Endothelial cell of umbilical vein (primary cell): ENCODE measurements at regions not wholly inside any gene's neighbourhood (a gene's known extent, or its start where the extent isn't known, plus 50 kb on each side); places are given as distances from the start of the nearest gene placed in this dataset.
"Not testable (repeated sequence)": the region's sequence is repeated elsewhere in the genome, so short reads cannot be mapped to it uniquely, and the experiment has no call there.

Experiments used
- BruUV-seq: library from RNA; stranded (reverse); fragments of 400-500 nt; replicated peaks from 2 replicates; lab custom pipeline; 2021; lab: Mats Ljungman, UMichigan
- CTCF ChIA-PET: fragments of 300-600, 350-600 bp; sonication (Branson Sonifier 250); formaldehyde crosslinking; loops from one replicate; lab custom pipeline; 2021; ENCODE audit warnings: antibody characterized with exemption, inconsistent platforms; lab: Charles Lee
- POLR2A ChIA-PET: fragments of 300-600, 350-600 bp; sonication (Branson Sonifier 250); formaldehyde crosslinking; loops from one replicate; lab custom pipeline; 2021; ENCODE audit warnings: antibody characterized with exemption, inconsistent platforms; lab: Charles Lee
- DNase-seq: peaks from one replicate; pipeline ENCODE4 v3.0.0-alpha.2; 2011; ENCODE audit warnings: low read depth, low spot score
- FAIRE-seq: peaks from 2 replicates; lab custom pipeline; 2011; peaks lifted over from hg19 to GRCh38; lab: Jason Lieb, UNC
- H2AFZ ChIP-seq: 2 replicates; pipeline ENCODE4 v1.6.0; 2012; ENCODE audit warnings: low read depth, low read length, control low read depth, inconsistent platforms
- H3K27ac ChIP-seq: 2 replicates; pipeline ENCODE4 v1.5.1; 2011; ENCODE audit warnings: low read depth, mild to moderate bottlenecking, control low read depth, low read length, moderate library complexity; ENCODE audit not compliant: insufficient read depth
- H3K27me3 ChIP-seq, 2 experiments: 2 replicates each; pipeline versions ENCODE4 v1.6.0 to v1.6.1; 2011; ENCODE audit warnings: low read length in 2 of 2, mixed read lengths in 1 of 2; ENCODE audit not compliant: control insufficient read depth in 2 of 2, insufficient read depth in 2 of 2
- H3K36me3 ChIP-seq, 2 experiments: 2 replicates in 1 of 2; 3 replicates in 1 of 2; pipeline ENCODE4 v1.5.1; 2011; ENCODE audit warnings: low read length in 2 of 2, mild to moderate bottlenecking in 1 of 2, moderate library complexity in 1 of 2; ENCODE audit not compliant: control insufficient read depth in 2 of 2, insufficient read depth in 2 of 2; ENCODE audit errors: extremely low read depth in 1 of 2
- H3K4me1 ChIP-seq: 3 replicates; pipeline ENCODE4 v1.5.1; 2011; ENCODE audit warnings: mild to moderate bottlenecking, low read length; ENCODE audit not compliant: control insufficient read depth, insufficient read depth; ENCODE audit errors: extremely low read depth
- H3K4me2 ChIP-seq: 2 replicates; pipeline ENCODE4 v1.6.1; 2011; ENCODE audit warnings: low read length, control low read depth, mixed read lengths; ENCODE audit not compliant: insufficient read depth
- H3K4me3 ChIP-seq, 3 experiments: fragments of 200-600 bp in 1 of 3; sonication (generic), shearing (Covaris generic) in 1 of 3; replicated peaks in 1 of 3; 2 replicates each; pipeline ENCODE4 v1.5.1; 2011 to 2016; ENCODE audit warnings: control low read depth in 3 of 3, low read length in 3 of 3, mild to moderate bottlenecking in 2 of 3, inconsistent platforms in 1 of 3, low read depth in 1 of 3, moderate library complexity in 1 of 3; ENCODE audit not compliant: insufficient read depth in 1 of 3
- H3K79me2 ChIP-seq: 2 replicates; pipeline ENCODE4 v1.6.0; 2012; ENCODE audit warnings: low read length, inconsistent platforms; ENCODE audit not compliant: control insufficient read depth, insufficient read depth
- H3K9ac ChIP-seq: replicated peaks from 2 replicates; pipeline ENCODE3; 2011; ENCODE audit warnings: low read length, control low read depth; ENCODE audit not compliant: insufficient read depth; ENCODE audit errors: extremely low read depth
- H3K9me1 ChIP-seq: replicated peaks from 3 replicates; pipeline ENCODE4 v1.6.0; 2011; ENCODE audit warnings: mild to moderate bottlenecking, low read length; ENCODE audit not compliant: control insufficient read depth, insufficient read depth; ENCODE audit errors: extremely low read depth
- H3K9me3 ChIP-seq: replicated peaks from 2 replicates; pipeline ENCODE4 v1.5.1; 2012; ENCODE audit warnings: low read length, inconsistent platforms; ENCODE audit not compliant: control insufficient read depth, insufficient read depth
- H4K20me1 ChIP-seq: replicated peaks from 2 replicates; pipeline ENCODE3; 2011; ENCODE audit warnings: mild to moderate bottlenecking, low read length; ENCODE audit not compliant: control insufficient read depth, insufficient read depth; ENCODE audit errors: extremely low read depth
- CTCF ChIP-seq, 2 donors: IDR thresholded peaks; 1 replicate in 1 of 2; 2 replicates in 1 of 2; pipeline ENCODE4 v1.5.1; 2011; ENCODE audit warnings: low read length in 2 of 2, mild to moderate bottlenecking in 2 of 2, moderate library complexity in 2 of 2, control low read depth in 1 of 2, inconsistent platforms in 1 of 2, low read depth in 1 of 2; ENCODE audit not compliant: insufficient read depth in 1 of 2; ENCODE audit errors: extremely low read depth in 1 of 2
- FOS ChIP-seq: IDR thresholded peaks from 2 replicates; pipeline ENCODE4 v1.6.1; 2011; ENCODE audit warnings: mild to moderate bottlenecking, low read length, moderate library complexity, borderline replicate concordance; ENCODE audit not compliant: insufficient read depth
- GATA2 ChIP-seq: IDR thresholded peaks from 2 replicates; pipeline ENCODE4 v1.7.0; 2011; ENCODE audit warnings: low read depth, mild to moderate bottlenecking, moderate library complexity, mixed read lengths, low read length; ENCODE audit not compliant: insufficient read length, insufficient read depth
- JUN ChIP-seq: IDR thresholded peaks from 2 replicates; pipeline ENCODE4 v1.6.1; 2011; ENCODE audit warnings: borderline replicate concordance, low read depth; ENCODE audit not compliant: insufficient read length, insufficient read depth
- MAX ChIP-seq: IDR thresholded peaks from 2 replicates; pipeline ENCODE4 v1.6.1; 2011; ENCODE audit not compliant: insufficient read depth, insufficient read length
- MYC ChIP-seq: IDR thresholded peaks from one replicate; pipeline ENCODE4 v1.6.1; 2011; ENCODE audit warnings: mild to moderate bottlenecking, low read depth, low read length
- POLR2A ChIP-seq: IDR thresholded peaks from 2 replicates; pipeline ENCODE4 v1.6.1; 2012; ENCODE audit warnings: low read depth, mild to moderate bottlenecking, control low read depth, low read length
- POLR2AphosphoS5 ChIP-seq: IDR thresholded peaks from 2 replicates; pipeline ENCODE4 v1.6.1; 2012; ENCODE audit warnings: low read depth, mild to moderate bottlenecking, control low read depth, low read length, moderate library complexity; ENCODE audit not compliant: insufficient read depth
- dilution Hi-C: fragments of 300-500 bp; cut with MboI; formaldehyde crosslinking; loops from one replicate; pipeline ENCODE4 v1.15.0; 2019; ENCODE audit warnings: low sequenced_read_pairs; ENCODE audit not compliant: extremely low pct_ligation_motif_present
- intact Hi-C: fragments of 100-400 bp; cut with micrococcal nuclease; formaldehyde crosslinking; loops from one replicate; pipeline ENCODE4 v1.10.0; 2022

GRCh38 chrX:75596178-75596577 lies 73.3 kb upstream of the ZDHHC15 start:
- ChIA-PET POLR2A (no interaction called here), CTCF (no interaction called here)
- Histone ChIP-seq H3K9ac (no peak overlapping the region), H3K9me3 (no peaks in the 10 kb centered on the region), H2AFZ (no peak overlapping the region), H4K20me1 (no peaks in the 10 kb centered on the region), H3K27ac (no peak overlapping the region), H3K36me3 (no peaks in the 10 kb centered on the region), H3K79me2 (no peaks in the 10 kb centered on the region), H3K9me1 (no peaks in the 10 kb centered on the region), H3K4me3 (no peak overlapping the region), H3K27me3 (no peaks in the 10 kb centered on the region), H3K4me2 (no peak overlapping the region), H3K4me1 (no peaks in the 10 kb centered on the region)
- no TSS peak for BruUV-seq
- intact Hi-C loops: no loop called here
- FAIRE-seq: no peak
- no peak for DNase-seq
- dilution Hi-C loops: no loop called here
- TF ChIP-seq MAX: no peak
- no peak for TF ChIP-seq CTCF (IDR thresholded peaks at IDR 0.05; ENCODE audit: extremely low read depth in 1 of 2, insufficient read depth in 1 of 2, low read depth in 1 of 2, low read length in 2 of 2)
- no peak for TF ChIP-seq POLR2AphosphoS5
- TF ChIP-seq MYC: no peak
- TF ChIP-seq JUN: no peak
- no peak for TF ChIP-seq POLR2A
- TF ChIP-seq FOS: no peak
- no peak for TF ChIP-seq GATA2

- H3K4me3 ChIP-seq, BruUV-seq, H2AFZ ChIP-seq, H3K9me1 ChIP-seq, H3K27me3 ChIP-seq, H3K9ac ChIP-seq, H3K4me2 ChIP-seq, FAIRE-seq, POLR2A ChIA-PET, H3K27ac ChIP-seq, H3K79me2 ChIP-seq, H3K36me3 ChIP-seq, H3K4me1 ChIP-seq, H3K9me3 ChIP-seq, DNase-seq, CTCF ChIA-PET, H4K20me1 ChIP-seq, dilution Hi-C loops, intact Hi-C loops: not testable (repeated sequence)
Measured at GRCh38 chrX:75593186-75593585, 70.3 kb upstream of the ZDHHC15 start.
